GM13976 (cell line): ENCODE measurements at regions not wholly inside any gene's neighbourhood (a gene's known extent, or its start where the extent isn't known, plus 50 kb on each side); places are given as distances from the start of the nearest gene placed in this dataset.
"Not testable (repeated sequence)": the region's sequence is repeated elsewhere in the genome, so short reads cannot be mapped to it uniquely, and the experiment has no call there.

Experiments
- DNase-seq: peaks from one replicate; pipeline ENCODE4 v3.0.0; 2012; ENCODE audit warnings: low spot score
- CTCF ChIP-seq: IDR thresholded peaks from 2 replicates; pipeline ENCODE4 v1.5.1; 2012; ENCODE audit warnings: borderline replicate concordance, mild to moderate bottlenecking; ENCODE audit not compliant: insufficient read depth; ENCODE audit errors: extremely low read depth, missing control alignments, control extremely low read depth
- in situ Hi-C: fragments of 300-500 bp; cut with MboI; formaldehyde crosslinking; loops from one replicate; pipeline ENCODE4 v1.12.0; 2022; ENCODE audit warnings: low sequenced_read_pairs, mixed read lengths, inconsistent platforms; ENCODE audit not compliant: unreplicated experiment

GRCh38 chr4:74505355-74505978 is 60.5 kb downstream of the AREG start:
- in situ Hi-C loops, DNase-seq: not testable (repeated sequence)

DNA sequence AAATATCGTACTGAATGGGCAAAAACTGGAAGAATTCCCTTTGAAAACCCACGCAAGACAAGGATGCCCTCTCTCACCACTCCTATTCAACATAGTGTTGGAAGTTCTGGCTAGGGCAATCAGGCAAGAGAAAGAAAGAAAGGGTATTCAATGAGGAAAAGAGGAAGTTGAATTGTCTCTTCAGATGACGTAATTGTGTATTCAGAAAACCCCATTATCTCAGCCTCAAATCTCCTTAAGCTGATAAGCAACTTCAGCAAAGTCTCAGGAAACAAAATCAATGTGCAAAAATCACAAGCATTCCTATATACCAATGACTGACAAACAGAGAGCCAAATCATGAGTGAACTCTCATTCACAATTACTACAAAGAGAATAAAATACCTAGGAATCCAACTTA is 64.4 kb downstream of the AREG start:
- in situ Hi-C loops, DNase-seq: not testable (repeated sequence)

DNA sequence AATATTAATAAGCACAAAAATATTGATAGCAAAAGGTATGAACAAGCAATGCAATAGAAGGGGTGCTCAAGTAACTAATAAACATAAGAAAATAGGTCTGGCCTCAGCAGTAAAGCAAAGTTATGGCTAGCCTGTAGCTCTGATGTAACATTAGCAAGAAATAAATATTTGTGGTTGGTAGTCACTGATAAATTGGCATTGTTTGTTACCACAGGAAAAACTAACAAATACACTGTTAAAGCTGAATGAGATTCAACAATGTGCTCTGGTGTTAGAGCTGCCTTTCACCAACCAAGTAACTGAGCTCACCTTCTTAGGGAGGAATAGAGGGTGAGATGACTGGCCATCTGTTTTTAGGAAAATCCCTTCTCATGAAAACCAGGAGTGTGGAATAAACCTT is 71.4 kb downstream of the AREG start:
- TF ChIP-seq CTCF = no peak
- DNase-seq = no peak
- in situ Hi-C loops = no loop called here

GRCh38 chr4:74517996-74518395 is 73.1 kb downstream of the AREG start:
- in situ Hi-C loops = no loop called here
- DNase-seq = no peak
- TF ChIP-seq CTCF = no peak

GRCh38 chr4:74522251-74522991 is 77.5 kb downstream of the AREG start:
- in situ Hi-C loops = no loop called here
- no peak for TF ChIP-seq CTCF
- no peak for DNase-seq

- in situ Hi-C loops = no loop called here
- no peak for TF ChIP-seq CTCF
- no peak for DNase-seq
Measured at GRCh38 chr4:74523096-74523495, 78.2 kb downstream of the AREG start.

DNA sequence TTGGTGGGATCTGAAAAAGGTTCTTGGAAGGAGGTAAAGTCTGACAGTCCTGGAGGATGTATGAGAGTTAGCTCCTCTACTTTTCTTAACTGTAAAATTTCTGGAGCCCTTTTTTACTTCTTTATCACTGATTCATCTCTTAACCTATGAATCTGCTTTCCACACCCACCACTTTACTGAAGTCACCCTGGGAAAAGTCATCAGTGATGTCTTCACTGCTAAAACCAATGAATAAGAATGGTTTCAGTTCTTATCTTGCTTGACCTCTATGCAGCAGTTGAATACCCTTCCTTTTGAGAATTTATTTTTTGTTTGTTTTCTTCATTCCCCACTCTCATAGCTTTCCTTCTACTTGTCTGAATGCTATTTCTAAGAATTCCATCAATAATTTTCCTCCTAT is 80.0 kb downstream of the AREG start:
- no peak for DNase-seq
- no peak for TF ChIP-seq CTCF
- in situ Hi-C loops = no loop called here
